OCI-LY1 (cell line): ENCODE measurements at regions not wholly inside any gene's neighbourhood (a gene's known extent, or its start where the extent isn't known, plus 50 kb on each side); places are given as distances from the start of the nearest gene placed in this dataset.

Experiments used
- EZH2 ChIP-seq: fragments of 200-600 bp; sonication (generic), shearing (Covaris generic); IDR thresholded peaks from 2 replicates; pipeline ENCODE4 v1.8.0; 2017; ENCODE audit warnings: borderline replicate concordance, mixed run types, mild to moderate bottlenecking, antibody characterized with exemption, low read length, moderate library complexity, mixed read lengths
- TF ChIP-seq, protein P1 (sequence below): fragments of 200-600 bp; sonication (generic), shearing (Covaris generic); IDR thresholded peaks from 2 replicates; pipeline ENCODE4 v1.5.1; 2017; ENCODE audit warnings: mild to moderate bottlenecking, antibody characterized with exemption, low read length, moderate library complexity, mixed read lengths

DNA sequence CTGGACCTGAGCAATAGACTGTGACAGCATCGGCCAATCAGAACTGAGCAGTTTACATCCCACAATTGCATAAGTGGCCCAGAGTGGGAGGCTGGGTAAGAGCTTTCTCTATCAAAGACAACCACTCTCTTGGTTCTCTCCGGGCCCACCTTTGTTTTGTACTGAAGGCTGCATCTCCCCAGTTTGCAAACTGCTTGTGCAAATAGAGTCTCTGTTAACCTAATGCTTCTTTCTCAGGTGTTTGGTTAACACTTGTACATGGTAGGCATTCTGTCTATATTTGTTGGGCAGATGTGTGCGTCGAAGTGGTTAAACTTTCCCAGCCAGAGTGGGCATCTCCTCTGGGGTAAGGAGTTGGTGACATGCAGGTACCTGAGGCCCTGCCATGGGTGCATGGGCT lies 177.1 kb downstream of the CDH26 start:
- TF ChIP-seq, protein P1, sequence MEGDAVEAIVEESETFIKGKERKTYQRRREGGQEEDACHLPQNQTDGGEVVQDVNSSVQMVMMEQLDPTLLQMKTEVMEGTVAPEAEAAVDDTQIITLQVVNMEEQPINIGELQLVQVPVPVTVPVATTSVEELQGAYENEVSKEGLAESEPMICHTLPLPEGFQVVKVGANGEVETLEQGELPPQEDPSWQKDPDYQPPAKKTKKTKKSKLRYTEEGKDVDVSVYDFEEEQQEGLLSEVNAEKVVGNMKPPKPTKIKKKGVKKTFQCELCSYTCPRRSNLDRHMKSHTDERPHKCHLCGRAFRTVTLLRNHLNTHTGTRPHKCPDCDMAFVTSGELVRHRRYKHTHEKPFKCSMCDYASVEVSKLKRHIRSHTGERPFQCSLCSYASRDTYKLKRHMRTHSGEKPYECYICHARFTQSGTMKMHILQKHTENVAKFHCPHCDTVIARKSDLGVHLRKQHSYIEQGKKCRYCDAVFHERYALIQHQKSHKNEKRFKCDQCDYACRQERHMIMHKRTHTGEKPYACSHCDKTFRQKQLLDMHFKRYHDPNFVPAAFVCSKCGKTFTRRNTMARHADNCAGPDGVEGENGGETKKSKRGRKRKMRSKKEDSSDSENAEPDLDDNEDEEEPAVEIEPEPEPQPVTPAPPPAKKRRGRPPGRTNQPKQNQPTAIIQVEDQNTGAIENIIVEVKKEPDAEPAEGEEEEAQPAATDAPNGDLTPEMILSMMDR = no peak
- TF ChIP-seq EZH2 = no peak
